ENCODE measurements at regions not wholly inside any gene's neighbourhood (a gene's known extent, or its start where the extent isn't known, plus 50 kb on each side); places are given as distances from the start of the nearest gene placed in this dataset.

GRCh38 chr3:8446845-8447244, 54.8 kb upstream of the LMCD1 start:
- Histone ChIP-seq H3K9ac (replicated peaks; ENCODE audit: extremely low read depth, insufficient read depth, low read length) (no peak overlapping the region), H3K4me1 (ENCODE audit: control insufficient read depth, extremely low read depth, insufficient read depth, low read length) (peaks cover 30% of the 10 kb centered on the region), H4K20me1 (replicated peaks; ENCODE audit: control insufficient read depth, extremely low read depth, insufficient read depth, low read length) (no peaks in the 10 kb centered on the region), H3K36me3 (ENCODE audit: control insufficient read depth in 2 of 2, extremely low read depth in 1 of 2, insufficient read depth in 2 of 2, low read length in 2 of 2) (no peaks in the 10 kb centered on the region), H3K27ac (ENCODE audit: insufficient read depth, low read depth, low read length) (no peak overlapping the region), H3K79me2 (ENCODE audit: control insufficient read depth, insufficient read depth, low read length) (no peaks in the 10 kb centered on the region), H3K9me1 (replicated peaks; ENCODE audit: control insufficient read depth, extremely low read depth, insufficient read depth, low read length) (no peaks in the 10 kb centered on the region), H2AFZ (ENCODE audit: low read depth, low read length) (no peak overlapping the region), H3K4me2 (ENCODE audit: insufficient read depth, low read length) (no peak overlapping the region), H3K4me3 (replicated peaks in 1 of 3; ENCODE audit: insufficient read depth in 1 of 3, low read depth in 1 of 3, low read length in 3 of 3) (no peak overlapping the region), H3K9me3 (replicated peaks; ENCODE audit: control insufficient read depth, insufficient read depth, low read length) (no peaks in the 10 kb centered on the region), H3K27me3 (ENCODE audit: control insufficient read depth in 2 of 2, insufficient read depth in 2 of 2, low read length in 2 of 2) (no peaks in the 10 kb centered on the region)
- BruUV-seq (replicated peaks), result no TSS peak
- ChIA-PET POLR2A (no interaction called here), CTCF (interaction anchor here (3.3 to 5.6 kb wide), 2 partner anchors 30 to 56 kb away, joined by 11 to 114 read pairs; partner anchors contain the start of gene LMCD1)
- intact Hi-C loops (cut with micrococcal nuclease), result loop anchor here (2.0 to 10.0 kb wide), 2 partner anchors 18 to 418 kb away; no protein-coding TSS in a partner anchor
- no peak for FAIRE-seq
- DNase-seq (ENCODE audit: low read depth, low spot score), result peak; percentile 5
- TF ChIP-seq MYC (IDR thresholded peaks at IDR 0.05; ENCODE audit: low read depth, low read length), result no peak
- dilution Hi-C loops (cut with MboI; ENCODE audit: extremely low pct_ligation_motif_present, low sequenced_read_pairs), result no loop called here

DNA sequence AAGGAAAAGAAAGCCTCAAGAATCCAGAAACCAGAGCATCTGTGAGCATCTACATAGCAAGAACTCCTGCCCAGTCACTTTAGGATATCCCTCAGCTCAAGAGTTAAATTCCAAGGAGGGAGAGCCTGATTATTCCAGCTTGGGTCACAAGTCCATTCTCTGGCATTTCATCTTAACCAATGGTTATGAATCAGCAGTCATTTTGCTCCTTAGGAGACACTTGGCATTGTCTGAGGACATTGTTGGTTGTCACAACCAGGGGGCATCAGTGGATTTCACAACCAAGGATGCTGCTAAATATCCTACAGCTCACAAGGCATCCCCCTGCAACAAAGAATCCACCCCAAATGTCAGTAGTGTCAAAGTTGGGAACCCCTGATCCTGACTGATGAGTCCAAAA, 51.0 kb upstream of the LMCD1 start:
- H3K4me2 ChIP-seq (ENCODE audit: insufficient read depth, low read length), result no peak overlapping the region
- intact Hi-C loops (cut with micrococcal nuclease), result no loop called here
- ChIA-PET CTCF (interaction anchor here (0.7 to 1.2 kb wide), 4 partner anchors 9 to 55 kb away, joined by 3 to 4 read pairs (median 4); partner anchors contain the start of gene LMCD1), POLR2A (interaction anchor here (0.5 kb wide), 1 partner anchor 946 kb away, joined by 4 read pairs; no protein-coding TSS in a partner anchor)
- dilution Hi-C loops (cut with MboI; ENCODE audit: extremely low pct_ligation_motif_present, low sequenced_read_pairs), result no loop called here
- no TSS peak for BruUV-seq (replicated peaks)
- peaks cover 1% of the 10 kb centered on the region for H3K4me1 ChIP-seq (ENCODE audit: control insufficient read depth, extremely low read depth, insufficient read depth, low read length)
- DNase-seq (ENCODE audit: low read depth, low spot score) (no peak), FAIRE-seq (no peak)
- TF ChIP-seq POLR2A (IDR thresholded peaks at IDR 0.05; ENCODE audit: low read depth, low read length), result no peak
- TF ChIP-seq JUN (IDR thresholded peaks at IDR 0.05; ENCODE audit: borderline replicate concordance, insufficient read depth, insufficient read length, low read depth), result no peak
- no peak for TF ChIP-seq FOS (IDR thresholded peaks at IDR 0.05; ENCODE audit: borderline replicate concordance, insufficient read depth, low read length)
- TF ChIP-seq EZH2 (IDR thresholded peaks at IDR 0.05; ENCODE audit: borderline replicate concordance, low read depth, low read length, severe bottlenecking), result no peak
- TF ChIP-seq, protein P1, sequence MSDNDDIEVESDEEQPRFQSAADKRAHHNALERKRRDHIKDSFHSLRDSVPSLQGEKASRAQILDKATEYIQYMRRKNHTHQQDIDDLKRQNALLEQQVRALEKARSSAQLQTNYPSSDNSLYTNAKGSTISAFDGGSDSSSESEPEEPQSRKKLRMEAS (IDR thresholded peaks at IDR 0.05; ENCODE audit: insufficient read depth, insufficient read length), result no peak
- no peak for TF ChIP-seq GATA2 (IDR thresholded peaks at IDR 0.05; ENCODE audit: insufficient read depth, insufficient read length, low read depth, low read length)
- TF ChIP-seq POLR2AphosphoS5 (IDR thresholded peaks at IDR 0.05; ENCODE audit: insufficient read depth, low read depth, low read length), result no peak
- TF ChIP-seq CTCF (IDR thresholded peaks at IDR 0.05; ENCODE audit: extremely low read depth in 1 of 2, insufficient read depth in 1 of 2, low read depth in 1 of 2, low read length in 2 of 2), result no peak
- TF ChIP-seq MYC (IDR thresholded peaks at IDR 0.05; ENCODE audit: low read depth, low read length), result no peak
- H3K9me3 ChIP-seq (replicated peaks; ENCODE audit: control insufficient read depth, insufficient read depth, low read length), result no peaks in the 10 kb centered on the region
- no peaks in the 10 kb centered on the region for H4K20me1 ChIP-seq (replicated peaks; ENCODE audit: control insufficient read depth, extremely low read depth, insufficient read depth, low read length)
- no peaks in the 10 kb centered on the region for H3K79me2 ChIP-seq (ENCODE audit: control insufficient read depth, insufficient read depth, low read length)
- H3K36me3 ChIP-seq (ENCODE audit: control insufficient read depth in 2 of 2, extremely low read depth in 1 of 2, insufficient read depth in 2 of 2, low read length in 2 of 2), result no peaks in the 10 kb centered on the region
- no peaks in the 10 kb centered on the region for H3K9me1 ChIP-seq (replicated peaks; ENCODE audit: control insufficient read depth, extremely low read depth, insufficient read depth, low read length)
- H3K27me3 ChIP-seq (ENCODE audit: control insufficient read depth in 2 of 2, insufficient read depth in 2 of 2, low read length in 2 of 2), result no peaks in the 10 kb centered on the region
- no peak overlapping the region for H3K9ac ChIP-seq (replicated peaks; ENCODE audit: extremely low read depth, insufficient read depth, low read length)
- H2AFZ ChIP-seq (ENCODE audit: low read depth, low read length), result no peak overlapping the region
- no peak overlapping the region for H3K27ac ChIP-seq (ENCODE audit: insufficient read depth, low read depth, low read length)
- H3K4me3 ChIP-seq (replicated peaks in 1 of 3; ENCODE audit: insufficient read depth in 1 of 3, low read depth in 1 of 3, low read length in 3 of 3), result no peak overlapping the region

All from endothelial cell of umbilical vein (primary cell).